ENCODE measurements at regions not wholly inside any gene's neighbourhood (a gene's known extent, or its start where the extent isn't known, plus 50 kb on each side); places are given as distances from the start of the nearest gene placed in this dataset.
A peak's percentile ranks its signal among the peaks of the same experiment; 100 is the strongest.
"Not testable (repeated sequence)": the region's sequence is repeated elsewhere in the genome, so short reads cannot be mapped to it uniquely, and the experiment has no call there.

DNA sequence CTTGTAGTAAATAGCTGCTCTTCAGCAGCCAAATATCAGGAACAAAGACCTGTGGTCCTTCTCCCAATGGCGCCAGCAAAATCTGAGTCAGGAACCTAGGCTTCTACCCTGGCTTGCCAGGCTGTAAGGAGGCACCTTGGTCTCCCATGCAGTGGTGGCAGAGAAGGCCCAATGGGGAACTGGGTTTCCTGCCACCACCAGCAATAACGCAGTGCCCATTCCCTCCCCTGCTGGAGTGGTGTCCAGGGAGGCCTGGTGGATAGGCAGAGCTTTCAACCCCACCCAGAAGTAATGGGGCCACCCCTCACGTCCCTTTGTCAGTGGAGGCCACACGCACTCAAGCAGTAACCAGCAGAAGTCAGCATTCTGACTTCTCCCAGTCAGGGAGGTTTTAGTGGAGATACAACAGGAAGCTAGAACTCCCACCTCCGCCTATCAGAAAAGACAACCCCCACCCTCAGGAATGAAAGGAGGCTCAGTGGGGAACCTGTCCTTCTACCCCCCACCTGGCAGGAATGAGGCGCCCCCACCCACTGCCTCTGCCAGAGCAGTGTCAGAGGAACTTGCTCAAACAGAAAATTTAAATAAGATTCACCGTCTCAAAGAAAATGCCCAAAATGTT is 132.4 kb downstream of the COPS8 start:
- peak; percentile 64 for DNase-seq (ENCODE audit: low spot score)

- no peak for DNase-seq (ENCODE audit: low spot score)
Measured at GRCh38 chr2:237218756-237219155, 133.1 kb downstream of the COPS8 start.

GRCh38 chr2:237219826-237220225 is 134.1 kb downstream of the COPS8 start:
- DNase-seq (ENCODE audit: low spot score): no peak

DNA sequence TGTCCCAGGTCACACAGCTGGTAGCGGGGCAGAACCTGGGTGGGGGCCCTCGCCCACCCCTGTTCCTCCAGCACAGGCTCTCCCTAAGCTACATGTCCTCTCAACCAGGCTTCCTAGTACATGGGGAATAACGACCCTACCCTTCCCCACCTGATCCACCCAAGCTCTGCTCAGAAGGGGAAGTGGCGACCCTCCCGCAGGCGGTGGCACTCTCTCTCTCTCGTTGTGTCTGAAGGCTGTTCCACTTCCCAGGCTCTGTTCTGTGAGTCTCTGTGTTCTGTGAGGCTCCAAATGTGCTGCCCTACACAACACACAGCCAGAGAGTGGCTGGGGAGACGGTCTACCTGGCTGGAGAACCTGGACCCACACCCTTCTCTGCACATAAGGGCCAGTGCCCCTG is 135.8 kb downstream of the COPS8 start:
- no peak for DNase-seq (ENCODE audit: low spot score)

DNA sequence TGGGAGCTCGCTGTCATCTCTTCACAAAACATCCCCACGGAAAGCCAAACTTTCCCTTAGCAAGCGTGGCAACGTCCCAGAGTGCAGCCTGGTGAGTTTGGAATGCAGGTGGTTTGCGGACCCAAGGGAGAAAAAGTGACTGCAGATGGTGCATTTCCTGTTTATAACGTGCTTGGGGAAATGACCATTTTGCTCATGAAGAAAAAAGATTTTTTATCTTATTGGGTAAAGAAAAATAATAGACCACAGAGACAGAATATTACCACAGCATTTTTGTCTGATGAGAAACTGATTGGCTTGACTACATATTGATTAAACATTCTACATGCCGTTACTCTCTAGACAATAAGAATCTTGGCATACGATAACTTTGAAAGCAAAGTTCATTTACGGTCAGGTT is 136.5 kb downstream of the COPS8 start:
- DNase-seq (ENCODE audit: low spot score): no peak

- no peak for DNase-seq (ENCODE audit: low spot score)
Measured at GRCh38 chr2:237222601-237223041, 136.9 kb downstream of the COPS8 start.

- DNase-seq (ENCODE audit: low spot score): no peak
Measured at GRCh38 chr2:237223201-237223861, 137.6 kb downstream of the COPS8 start.

DNA sequence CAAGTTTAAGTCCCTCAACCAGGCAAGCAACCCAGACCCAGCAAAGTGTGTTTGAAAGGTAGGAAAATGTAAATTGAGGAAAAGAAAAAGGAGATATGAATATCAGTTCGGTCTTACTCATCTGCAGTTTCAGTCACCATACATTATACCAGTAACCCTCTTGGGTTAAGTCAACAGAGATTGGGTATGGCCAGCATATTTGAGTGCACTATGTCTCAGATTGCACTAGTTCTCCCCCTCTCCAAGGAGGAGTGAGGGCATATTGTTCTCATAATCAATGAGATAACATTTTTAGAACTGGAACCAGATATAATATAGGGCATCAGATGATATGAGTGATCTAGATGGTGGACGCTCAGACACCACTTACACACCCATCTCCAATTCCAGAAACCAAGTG is 141.5 kb downstream of the COPS8 start:
- no peak for DNase-seq (ENCODE audit: low spot score)

- no peak for DNase-seq (ENCODE audit: low spot score)
Measured at GRCh38 chr2:237227592-237228280, 142.0 kb downstream of the COPS8 start.

DNA sequence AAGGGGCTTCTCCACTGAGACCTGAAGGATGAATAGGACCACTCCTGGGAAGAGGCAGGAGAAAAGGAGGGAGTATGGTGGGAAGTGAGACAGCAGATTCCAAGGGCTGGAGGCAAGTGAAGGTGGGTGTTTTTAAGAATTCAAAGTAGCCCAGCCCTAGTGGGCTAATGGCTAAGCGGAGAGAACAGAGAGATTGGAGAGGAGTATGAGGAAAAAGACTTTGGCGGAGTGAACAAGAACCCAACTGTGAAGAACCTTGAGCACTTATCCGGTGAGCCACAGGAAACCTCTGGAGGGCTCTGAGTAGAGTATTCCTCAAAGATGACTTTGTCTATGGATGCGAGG is 142.6 kb downstream of the COPS8 start:
- DNase-seq (ENCODE audit: low spot score): no peak

GRCh38 chr2:237229905-237230304 is 144.2 kb downstream of the COPS8 start:
- DNase-seq (ENCODE audit: low spot score): no peak

DNA sequence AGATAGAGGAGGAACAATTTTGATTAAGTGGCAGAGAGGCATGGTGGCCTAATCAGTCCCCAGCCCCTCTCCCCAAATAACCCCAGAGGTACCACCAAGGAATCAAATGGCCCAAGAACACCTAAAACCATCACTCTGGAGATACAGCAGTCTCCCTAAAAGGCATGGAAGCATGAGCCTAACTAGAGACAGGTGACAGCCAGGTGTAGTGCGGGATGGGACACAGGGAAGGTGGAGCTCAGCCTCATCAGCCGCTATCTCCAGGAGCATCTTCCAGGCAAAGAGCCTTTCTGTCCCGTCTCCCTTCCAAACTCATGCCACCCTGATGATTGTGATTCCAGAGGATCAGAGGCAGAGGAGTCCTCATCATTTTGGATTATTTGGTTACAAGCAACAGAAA is 144.7 kb downstream of the COPS8 start:
- DNase-seq (ENCODE audit: low spot score): no peak

- DNase-seq (ENCODE audit: low spot score): no peak
Measured at GRCh38 chr2:237231593-237231992, 145.9 kb downstream of the COPS8 start.

DNA sequence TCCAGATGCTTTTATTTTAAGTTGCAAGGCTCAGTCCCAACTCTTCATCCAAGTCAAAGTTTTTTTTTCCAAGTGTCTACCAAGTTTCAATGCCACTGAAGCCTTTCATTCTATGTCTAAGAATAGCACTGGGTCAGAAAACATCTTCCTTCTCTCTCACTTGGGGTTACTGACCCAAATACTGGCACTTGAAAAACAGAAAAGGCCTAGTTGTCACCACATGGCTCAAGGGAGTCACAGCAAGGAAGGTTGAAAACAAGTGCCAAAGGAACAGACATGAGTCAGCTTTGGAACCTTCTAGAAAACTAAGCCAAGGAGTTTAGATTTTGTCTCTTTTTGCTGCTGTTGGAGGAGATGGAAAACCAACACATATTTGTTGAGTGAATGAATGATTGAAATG is 146.5 kb downstream of the COPS8 start:
- DNase-seq (ENCODE audit: low spot score): no peak

GRCh38 chr2:237234268-237234667 is 148.6 kb downstream of the COPS8 start:
- no peak for DNase-seq (ENCODE audit: low spot score)

DNA sequence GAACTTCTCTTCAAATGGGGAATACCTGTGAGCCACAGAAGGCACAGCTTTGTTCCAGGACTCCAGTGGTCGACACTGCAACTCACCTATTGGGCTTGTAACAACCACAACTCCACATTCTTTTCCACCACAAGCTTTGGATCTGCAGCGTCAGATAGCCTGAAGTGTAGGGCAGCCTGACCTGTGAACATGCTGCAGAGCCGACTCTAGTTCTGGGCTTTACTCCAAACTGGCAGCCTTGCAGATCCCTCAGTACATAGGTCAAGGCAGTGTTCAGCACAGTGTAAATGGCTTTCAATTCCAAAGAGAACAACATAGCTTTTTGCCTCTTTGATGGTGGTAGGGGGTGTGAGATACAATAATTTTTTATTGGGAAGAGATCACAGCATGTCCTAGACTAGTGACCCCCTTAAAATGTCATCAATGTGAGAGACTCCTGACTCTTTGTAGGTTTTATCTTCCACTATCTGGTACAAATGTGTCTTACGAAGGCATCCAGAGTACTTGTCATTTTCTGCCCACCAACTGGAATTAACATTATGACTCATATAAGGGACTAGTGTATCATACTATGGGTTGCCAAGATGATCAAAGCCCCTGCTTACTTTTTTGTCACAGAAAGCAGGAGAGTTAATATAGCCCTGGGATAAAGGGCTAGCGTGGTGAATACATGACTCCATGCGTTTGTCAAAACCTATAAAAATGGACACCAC is 149.8 kb downstream of the COPS8 start:
- DNase-seq (ENCODE audit: low spot score): no peak

GRCh38 chr2:237236188-237236587 is 150.5 kb downstream of the COPS8 start:
- DNase-seq (ENCODE audit: low spot score): no peak

DNA sequence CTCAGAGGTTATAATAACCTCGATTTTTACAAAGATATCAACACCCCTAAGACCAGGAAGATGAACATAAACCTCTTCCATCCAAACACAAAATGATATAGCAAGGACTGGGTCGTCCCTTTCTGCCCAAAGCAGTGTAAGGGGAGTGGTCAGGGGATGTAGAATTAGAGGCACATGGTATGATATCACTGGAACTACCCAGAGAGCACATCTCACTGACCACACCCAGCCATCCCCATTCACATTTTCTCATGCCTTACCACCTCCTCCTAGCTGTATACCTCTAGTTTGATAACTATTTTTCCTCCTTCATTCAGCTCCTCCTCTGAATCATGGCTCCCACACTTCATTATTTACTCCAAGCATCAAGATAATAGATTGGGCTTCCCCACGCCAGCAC is 152.6 kb downstream of the COPS8 start:
- DNase-seq (ENCODE audit: low spot score): no peak

DNA sequence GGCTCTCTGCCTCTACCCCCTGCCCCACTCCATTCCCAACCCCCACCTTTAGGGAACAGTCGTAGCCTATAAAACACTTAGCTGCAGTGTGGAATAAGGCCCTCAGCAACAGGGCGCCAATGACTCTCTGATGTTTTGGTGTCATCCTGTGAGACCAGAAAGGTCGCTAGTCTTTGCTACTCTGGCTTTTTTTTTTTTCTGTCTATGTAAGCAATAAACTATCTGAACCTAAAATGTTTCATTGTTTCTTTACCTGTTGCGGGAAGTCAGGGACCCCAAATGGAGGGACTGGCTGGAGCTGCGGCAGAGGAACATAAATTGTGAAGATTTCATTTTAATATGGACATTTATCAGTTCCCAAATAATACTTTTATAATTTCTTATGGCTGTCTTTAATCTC is 154.6 kb downstream of the COPS8 start:
- no peak for DNase-seq (ENCODE audit: low spot score)

DNA sequence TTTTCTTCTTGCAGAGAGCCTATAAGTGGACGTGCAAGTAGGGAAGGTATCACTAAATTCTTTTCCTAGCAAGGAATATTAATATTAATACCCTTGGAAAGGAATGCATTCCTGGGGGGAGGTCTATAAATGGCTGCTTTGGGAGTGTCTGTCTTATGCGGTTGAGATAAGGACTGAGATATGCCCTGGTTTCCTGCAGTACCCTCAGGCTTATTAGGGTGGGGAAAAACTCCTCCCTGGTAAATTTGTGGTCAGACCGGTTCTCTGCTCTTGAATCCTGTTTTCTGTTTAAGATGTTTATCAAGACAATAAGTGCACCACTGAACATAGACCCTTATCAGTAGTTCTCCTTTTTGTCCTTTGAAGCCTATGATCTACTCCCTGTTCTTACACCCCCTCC is 155.2 kb downstream of the COPS8 start:
- DNase-seq (ENCODE audit: low spot score): not testable (repeated sequence)

GRCh38 chr2:237242091-237242536 is 156.4 kb downstream of the COPS8 start:
- DNase-seq (ENCODE audit: low spot score): no peak

- no peak for DNase-seq (ENCODE audit: low spot score)
Measured at GRCh38 chr2:237243487-237243886, 157.8 kb downstream of the COPS8 start.

GRCh38 chr2:237244178-237244577 is 158.5 kb downstream of the COPS8 start:
- no peak for DNase-seq (ENCODE audit: low spot score)

Data from iPS-NIHi11 (cell line).